Suprapubic skin (tissue), 4 donors: ENCODE measurements at regions not wholly inside any gene's neighbourhood (a gene's known extent, or its start where the extent isn't known, plus 50 kb on each side); places are given as distances from the start of the nearest gene placed in this dataset.

Experiments used
- CTCF ChIP-seq, 2 donors: fragments of 200-600 bp in 1 of 2; fragments of 450-650 bp in 1 of 2; sonication (generic) in 1 of 2; IDR thresholded peaks; one replicate each; pipeline ENCODE4 v1.5.1; 2016 to 2019; ENCODE audit warnings: antibody characterized with exemption in 2 of 2, mild to moderate bottlenecking in 1 of 2, moderate library complexity in 1 of 2
- EP300 ChIP-seq: sonication (generic); formaldehyde crosslinking; IDR thresholded peaks from one replicate; pipeline ENCODE4 v1.6.1; 2017; ENCODE audit warnings: antibody characterized with exemption
- POLR2A ChIP-seq, 2 donors: fragments of 450-650 bp; IDR thresholded peaks; one replicate each; pipeline ENCODE4 v1.6.1; 2017; ENCODE audit warnings: antibody characterized with exemption in 2 of 2, mild to moderate bottlenecking in 2 of 2, moderate library complexity in 2 of 2
- POLR2AphosphoS5 ChIP-seq, 3 donors: sonication (generic); formaldehyde crosslinking; IDR thresholded peaks; one replicate each; pipeline ENCODE4 v1.6.1; 2017; ENCODE audit warnings: antibody characterized with exemption in 3 of 3

- TF ChIP-seq POLR2A (IDR thresholded peaks at IDR 0.05) (no peak), CTCF (IDR thresholded peaks at IDR 0.05) (no peak), POLR2AphosphoS5 (IDR thresholded peaks at IDR 0.05) (no peak), EP300 (no peak)
Measured at GRCh38 chr17:34811561-34811960, 149.7 kb downstream of the CCT6B start.
